ENCODE measurements at regions not wholly inside any gene's neighbourhood (a gene's known extent, or its start where the extent isn't known, plus 50 kb on each side); places are given as distances from the start of the nearest gene placed in this dataset.
"Not testable (repeated sequence)": the region's sequence is repeated elsewhere in the genome, so short reads cannot be mapped to it uniquely, and the experiment has no call there.

- no peak for DNase-seq (ENCODE audit: low read depth in 3 of 3)
Measured at GRCh38 chr5:58357799-58358500, 101.9 kb downstream of the PLK2 start.

- DNase-seq (ENCODE audit: low read depth in 3 of 3), result no peak
Measured at GRCh38 chr5:58357121-58357520, 102.8 kb downstream of the PLK2 start.

GRCh38 chr5:58356662-58357061, 103.2 kb downstream of the PLK2 start:
- no peak for DNase-seq (ENCODE audit: low read depth in 3 of 3)

GRCh38 chr5:58354827-58355226, 105.1 kb downstream of the PLK2 start:
- no peak for DNase-seq (ENCODE audit: low read depth in 3 of 3)

GRCh38 chr5:58353992-58354391, 105.9 kb downstream of the PLK2 start:
- no peak for DNase-seq (ENCODE audit: low read depth in 3 of 3)

- no peak for DNase-seq (ENCODE audit: low read depth in 3 of 3)
Measured at GRCh38 chr5:58351190-58351589, 108.7 kb downstream of the PLK2 start.

- DNase-seq (ENCODE audit: low read depth in 3 of 3), result no peak
Measured at GRCh38 chr5:58348996-58349728, 110.7 kb downstream of the PLK2 start.

GRCh38 chr5:58346041-58346440, 113.8 kb downstream of the PLK2 start:
- DNase-seq (ENCODE audit: low read depth in 3 of 3), result no peak

GRCh38 chr5:58341476-58341875, 118.4 kb downstream of the PLK2 start:
- DNase-seq (ENCODE audit: low read depth in 3 of 3), result no peak

GRCh38 chr5:58335518-58335917, 124.4 kb downstream of the PLK2 start:
- DNase-seq (ENCODE audit: low read depth in 3 of 3), result no peak

- DNase-seq (ENCODE audit: low read depth in 3 of 3), result no peak
Measured at GRCh38 chr5:58334035-58334434, 125.9 kb downstream of the PLK2 start.

- DNase-seq (ENCODE audit: low read depth in 3 of 3), result no peak
Measured at GRCh38 chr5:58330781-58331180, 129.1 kb downstream of the PLK2 start.

- DNase-seq (ENCODE audit: low read depth in 3 of 3), result no peak
Measured at GRCh38 chr5:58327289-58327688, 132.6 kb downstream of the PLK2 start.

GRCh38 chr5:58326022-58326421, 133.9 kb downstream of the PLK2 start:
- no peak for DNase-seq (ENCODE audit: low read depth in 3 of 3)

GRCh38 chr5:58322453-58322852, 137.4 kb downstream of the PLK2 start:
- no peak for DNase-seq (ENCODE audit: low read depth in 3 of 3)

- DNase-seq (ENCODE audit: low read depth in 3 of 3), result no peak
Measured at GRCh38 chr5:58318468-58318867, 141.4 kb downstream of the PLK2 start.

- no peak for DNase-seq (ENCODE audit: low read depth in 3 of 3)
Measured at GRCh38 chr5:58317808-58318207, 142.1 kb downstream of the PLK2 start.

- DNase-seq (ENCODE audit: low read depth in 3 of 3), result no peak
Measured at GRCh38 chr5:58317009-58317408, 142.9 kb downstream of the PLK2 start.

GRCh38 chr5:58315794-58316193, 144.1 kb downstream of the PLK2 start:
- DNase-seq (ENCODE audit: low read depth in 3 of 3), result no peak

- no peak for DNase-seq (ENCODE audit: low read depth in 3 of 3)
Measured at GRCh38 chr5:58314356-58315210, 145.3 kb downstream of the PLK2 start.

- no peak for DNase-seq (ENCODE audit: low read depth in 3 of 3)
Measured at GRCh38 chr5:58312299-58312698, 147.6 kb downstream of the PLK2 start.

- no peak for DNase-seq (ENCODE audit: low read depth in 3 of 3)
Measured at GRCh38 chr5:58311526-58311925, 148.4 kb downstream of the PLK2 start.

- not testable (repeated sequence) for DNase-seq (ENCODE audit: low read depth in 3 of 3)
Measured at GRCh38 chr5:58308384-58308783, 151.5 kb downstream of the PLK2 start.
